ENCODE measurements at regions not wholly inside any gene's neighbourhood (a gene's known extent, or its start where the extent isn't known, plus 50 kb on each side); places are given as distances from the start of the nearest gene placed in this dataset.

DNA sequence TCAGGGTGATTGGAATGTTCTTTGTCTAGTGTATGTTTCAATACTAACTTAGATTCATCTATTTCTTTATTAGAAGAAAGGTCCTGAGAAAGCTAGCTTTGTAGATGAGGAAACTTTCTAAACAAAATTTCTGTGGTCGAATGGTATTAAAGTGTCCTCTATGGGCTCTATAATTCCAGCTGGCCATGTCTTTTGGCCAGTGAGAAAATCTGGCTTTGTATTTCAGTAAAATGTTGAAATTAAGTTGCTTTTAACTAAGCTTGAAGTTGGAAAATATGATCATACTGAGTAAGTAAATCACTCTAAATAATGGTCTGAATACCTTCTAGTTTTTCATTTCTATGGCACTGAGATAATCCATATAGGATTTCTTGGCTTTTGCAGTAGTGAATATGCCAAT is 148.8 kb downstream of the RDH14 start:
- H3K27me3 ChIP-seq (ENCODE audit: control insufficient read depth, low read length), result peaks cover 3% of the 10 kb centered on the region; the same call in 1 of the 2 replicates
- H3K27ac ChIP-seq (ENCODE audit: low read depth, low read length), result no peak overlapping the region
- H3K4me3 ChIP-seq (ENCODE audit: low read length), result no peak overlapping the region
- no peaks in the 10 kb centered on the region for H3K79me2 ChIP-seq (ENCODE audit: control insufficient read depth, low read length)
- no peaks in the 10 kb centered on the region for H4K20me1 ChIP-seq (ENCODE audit: control insufficient read depth, insufficient read depth, low read depth, low read length)
- H3K4me1 ChIP-seq (ENCODE audit: control insufficient read depth, low read length), result no peaks in the 10 kb centered on the region
- H3F3A ChIP-seq (ENCODE audit: control insufficient read depth, insufficient read depth), result no peaks in the 10 kb centered on the region
- H3K36me3 ChIP-seq (ENCODE audit: control insufficient read depth, low read length), result no peaks in the 10 kb centered on the region
- TF ChIP-seq, protein P1, sequence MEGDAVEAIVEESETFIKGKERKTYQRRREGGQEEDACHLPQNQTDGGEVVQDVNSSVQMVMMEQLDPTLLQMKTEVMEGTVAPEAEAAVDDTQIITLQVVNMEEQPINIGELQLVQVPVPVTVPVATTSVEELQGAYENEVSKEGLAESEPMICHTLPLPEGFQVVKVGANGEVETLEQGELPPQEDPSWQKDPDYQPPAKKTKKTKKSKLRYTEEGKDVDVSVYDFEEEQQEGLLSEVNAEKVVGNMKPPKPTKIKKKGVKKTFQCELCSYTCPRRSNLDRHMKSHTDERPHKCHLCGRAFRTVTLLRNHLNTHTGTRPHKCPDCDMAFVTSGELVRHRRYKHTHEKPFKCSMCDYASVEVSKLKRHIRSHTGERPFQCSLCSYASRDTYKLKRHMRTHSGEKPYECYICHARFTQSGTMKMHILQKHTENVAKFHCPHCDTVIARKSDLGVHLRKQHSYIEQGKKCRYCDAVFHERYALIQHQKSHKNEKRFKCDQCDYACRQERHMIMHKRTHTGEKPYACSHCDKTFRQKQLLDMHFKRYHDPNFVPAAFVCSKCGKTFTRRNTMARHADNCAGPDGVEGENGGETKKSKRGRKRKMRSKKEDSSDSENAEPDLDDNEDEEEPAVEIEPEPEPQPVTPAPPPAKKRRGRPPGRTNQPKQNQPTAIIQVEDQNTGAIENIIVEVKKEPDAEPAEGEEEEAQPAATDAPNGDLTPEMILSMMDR (IDR thresholded peaks at IDR 0.05; ENCODE audit: low read depth, low read length, poor library complexity, severe bottlenecking), result no peak
- no peak for TF ChIP-seq EZH2phosphoT487 (IDR thresholded peaks at IDR 0.05; ENCODE audit: borderline replicate concordance, low read length)
- no peaks in the 10 kb centered on the region for H3K9me2 ChIP-seq (replicated peaks; ENCODE audit: control insufficient read depth, low read length)
- H3K4me2 ChIP-seq (ENCODE audit: low read length), result no peak overlapping the region
- no peaks in the 10 kb centered on the region for H3K9me3 ChIP-seq (ENCODE audit: control insufficient read depth, insufficient read depth, low read length)

DNA sequence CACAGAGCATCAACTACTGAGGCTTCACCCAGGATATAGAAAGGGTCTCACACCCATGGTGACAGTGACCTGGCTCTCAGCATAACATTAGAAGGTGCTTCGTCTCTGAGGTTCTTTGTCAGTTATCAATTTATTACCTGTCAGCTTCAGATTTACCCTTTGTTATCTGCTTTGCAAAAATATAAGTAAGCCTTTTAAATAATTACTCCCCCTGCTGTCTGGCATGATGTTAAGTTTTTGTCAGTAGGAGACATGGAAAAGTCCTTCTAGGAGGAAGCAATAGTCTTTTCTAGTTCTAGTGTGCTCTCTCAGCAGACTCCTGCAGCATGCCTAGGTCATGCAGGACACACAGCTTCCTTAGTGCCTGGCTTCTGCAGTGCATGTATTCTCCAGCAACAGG is 149.9 kb downstream of the RDH14 start:
- Histone ChIP-seq H3K27ac (ENCODE audit: low read depth, low read length) (no peak overlapping the region), H3K79me2 (ENCODE audit: control insufficient read depth, low read length) (no peaks in the 10 kb centered on the region), H3K9me3 (ENCODE audit: control insufficient read depth, insufficient read depth, low read length) (no peaks in the 10 kb centered on the region), H3K4me1 (ENCODE audit: control insufficient read depth, low read length) (no peaks in the 10 kb centered on the region), H3K4me3 (ENCODE audit: low read length) (no peak overlapping the region), H3K9me2 (replicated peaks; ENCODE audit: control insufficient read depth, low read length) (no peaks in the 10 kb centered on the region), H3K4me2 (ENCODE audit: low read length) (no peak overlapping the region), H3K36me3 (ENCODE audit: control insufficient read depth, low read length) (no peaks in the 10 kb centered on the region), H3K27me3 (ENCODE audit: control insufficient read depth, low read length) (peaks cover 3% of the 10 kb centered on the region; the same call in 1 of the 2 replicates), H4K20me1 (ENCODE audit: control insufficient read depth, insufficient read depth, low read depth, low read length) (no peaks in the 10 kb centered on the region), H3F3A (ENCODE audit: control insufficient read depth, insufficient read depth) (no peaks in the 10 kb centered on the region)
- no peak for TF ChIP-seq EZH2phosphoT487 (IDR thresholded peaks at IDR 0.05; ENCODE audit: borderline replicate concordance, low read length)
- TF ChIP-seq, protein P1 (IDR thresholded peaks at IDR 0.05; ENCODE audit: low read depth, low read length, poor library complexity, severe bottlenecking), result no peak

DNA sequence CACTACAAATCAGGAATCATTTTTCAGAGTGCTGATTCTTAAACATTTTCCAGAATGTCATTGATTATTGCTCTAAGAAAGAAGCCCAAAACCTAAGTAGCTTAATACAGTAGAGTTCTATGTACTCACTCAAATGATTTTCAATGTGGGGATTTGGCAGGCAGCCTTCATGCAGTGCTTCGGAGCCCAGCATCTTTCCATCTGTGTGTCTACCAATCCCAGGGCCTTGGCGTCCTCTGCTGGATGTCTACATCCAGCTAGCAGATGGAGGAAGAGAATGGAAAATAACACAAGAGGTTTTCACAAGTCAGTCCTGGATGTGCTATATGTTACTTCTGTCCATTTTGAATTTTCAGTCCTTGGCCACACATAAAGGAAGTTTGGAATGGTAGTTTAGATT is 151.8 kb downstream of the RDH14 start:
- Histone ChIP-seq H4K20me1 (ENCODE audit: control insufficient read depth, insufficient read depth, low read depth, low read length) (no peaks in the 10 kb centered on the region), H3K9me2 (replicated peaks; ENCODE audit: control insufficient read depth, low read length) (no peaks in the 10 kb centered on the region), H3K79me2 (ENCODE audit: control insufficient read depth, low read length) (no peaks in the 10 kb centered on the region), H3K36me3 (ENCODE audit: control insufficient read depth, low read length) (no peaks in the 10 kb centered on the region), H3K9me3 (ENCODE audit: control insufficient read depth, insufficient read depth, low read length) (no peaks in the 10 kb centered on the region), H3K4me2 (ENCODE audit: low read length) (no peak overlapping the region), H3K27me3 (ENCODE audit: control insufficient read depth, low read length) (peaks cover 3% of the 10 kb centered on the region; the same call in 1 of the 2 replicates), H3K4me1 (ENCODE audit: control insufficient read depth, low read length) (no peaks in the 10 kb centered on the region), H3F3A (ENCODE audit: control insufficient read depth, insufficient read depth) (no peaks in the 10 kb centered on the region), H3K4me3 (ENCODE audit: low read length) (no peak overlapping the region), H3K27ac (ENCODE audit: low read depth, low read length) (no peak overlapping the region)
- TF ChIP-seq, protein P1 (IDR thresholded peaks at IDR 0.05; ENCODE audit: low read depth, low read length, poor library complexity, severe bottlenecking), result no peak
- TF ChIP-seq EZH2phosphoT487 (IDR thresholded peaks at IDR 0.05; ENCODE audit: borderline replicate concordance, low read length), result no peak
